ENCODE measurements at regions not wholly inside any gene's neighbourhood (a gene's known extent, or its start where the extent isn't known, plus 50 kb on each side); places are given as distances from the start of the nearest gene placed in this dataset.

GRCh38 chr6:122289762-122290539 is 109.5 kb upstream of the HSF2 start:
- H3K27ac ChIP-seq: no peak overlapping the region
- no peak overlapping the region for H3K4me3 ChIP-seq
- H3K4me1 ChIP-seq (ENCODE audit: insufficient read depth): no peaks in the 10 kb centered on the region
- H3K27me3 ChIP-seq: no peaks in the 10 kb centered on the region
- H3K9me3 ChIP-seq: no peaks in the 10 kb centered on the region
- WGBS, 3 donors: 81 to 86% (median 86%) methylated on average over 4 of the region's 4 CpGs
- TF ChIP-seq EP300 (IDR thresholded peaks at IDR 0.05) (no peak), CTCF (IDR thresholded peaks at IDR 0.05) (no peak), POLR2A (IDR thresholded peaks at IDR 0.05) (no peak)
- DNase-seq: no peak
- H3K36me3 ChIP-seq: no peaks in the 10 kb centered on the region
- intact Hi-C loops (cut with DNase I): no loop called here

GRCh38 chr6:122297010-122297409 is 102.4 kb upstream of the HSF2 start:
- no peak overlapping the region for H3K27ac ChIP-seq
- no peak for DNase-seq
- H3K27me3 ChIP-seq: no peaks in the 10 kb centered on the region
- TF ChIP-seq CTCF (IDR thresholded peaks at IDR 0.05): no peak
- no peak for TF ChIP-seq POLR2A (IDR thresholded peaks at IDR 0.05)
- no peak for TF ChIP-seq EP300 (IDR thresholded peaks at IDR 0.05)
- H3K4me3 ChIP-seq: no peak overlapping the region
- no peaks in the 10 kb centered on the region for H3K4me1 ChIP-seq (ENCODE audit: insufficient read depth)
- H3K36me3 ChIP-seq: no peaks in the 10 kb centered on the region
- intact Hi-C loops (cut with DNase I): no loop called here
- WGBS, 3 donors: 84 to 87% (median 85%) methylated on average over 2 of the region's 2 CpGs
- no peaks in the 10 kb centered on the region for H3K9me3 ChIP-seq

GRCh38 chr6:122302067-122302466 is 97.4 kb upstream of the HSF2 start:
- no peak overlapping the region for H3K4me3 ChIP-seq
- no peak for TF ChIP-seq CTCF (IDR thresholded peaks at IDR 0.05)
- TF ChIP-seq EP300 (IDR thresholded peaks at IDR 0.05): no peak
- TF ChIP-seq POLR2A (IDR thresholded peaks at IDR 0.05): no peak
- WGBS, 3 donors: 92 to 99% (median 94%) methylated on average over 2 of the region's 2 CpGs
- no peak for DNase-seq
- no peaks in the 10 kb centered on the region for H3K36me3 ChIP-seq
- no peaks in the 10 kb centered on the region for H3K9me3 ChIP-seq
- H3K4me1 ChIP-seq (ENCODE audit: insufficient read depth): no peaks in the 10 kb centered on the region
- H3K27me3 ChIP-seq: no peaks in the 10 kb centered on the region
- no peak overlapping the region for H3K27ac ChIP-seq
- intact Hi-C loops (cut with DNase I): no loop called here

GRCh38 chr6:122307577-122307976 is 91.9 kb upstream of the HSF2 start:
- Histone ChIP-seq H3K27ac (no peak overlapping the region), H3K4me1 (ENCODE audit: insufficient read depth) (no peaks in the 10 kb centered on the region), H3K27me3 (no peaks in the 10 kb centered on the region), H3K36me3 (no peaks in the 10 kb centered on the region), H3K9me3 (no peaks in the 10 kb centered on the region), H3K4me3 (no peak overlapping the region)
- DNase-seq: no peak
- no peak for TF ChIP-seq CTCF (IDR thresholded peaks at IDR 0.05)
- TF ChIP-seq EP300 (IDR thresholded peaks at IDR 0.05): no peak
- TF ChIP-seq POLR2A (IDR thresholded peaks at IDR 0.05): no peak
- intact Hi-C loops (cut with DNase I): no loop called here
- WGBS, 3 donors: 88 to 91% (median 89%) methylated on average over 3 of the region's 3 CpGs

Measured in ovary (tissue), 7 donors.